Coronary artery (tissue), 2 donors: ENCODE measurements at regions not wholly inside any gene's neighbourhood (a gene's known extent, or its start where the extent isn't known, plus 50 kb on each side); places are given as distances from the start of the nearest gene placed in this dataset.

Experiments used
- DNase-seq: peaks from one replicate; pipeline ENCODE4 v3.0.0-alpha.2; 2017; ENCODE audit warnings: low spot score
- H3K27ac ChIP-seq, 2 donors: fragments of 200-600 bp; sonication (generic); one replicate each; pipeline ENCODE4 v1.5.1; 2016 to 2019
- H3K4me3 ChIP-seq: fragments of 200-600 bp; sonication (generic); 2 replicates; pipeline ENCODE4 v1.5.1; 2016; ENCODE audit warnings: mild to moderate bottlenecking, moderate library complexity
- TF ChIP-seq, protein P1 (sequence below): fragments of 200-600 bp; sonication (generic); IDR thresholded peaks from one replicate; pipeline ENCODE4 v1.5.1; 2019; ENCODE audit warnings: antibody characterized with exemption

DNA sequence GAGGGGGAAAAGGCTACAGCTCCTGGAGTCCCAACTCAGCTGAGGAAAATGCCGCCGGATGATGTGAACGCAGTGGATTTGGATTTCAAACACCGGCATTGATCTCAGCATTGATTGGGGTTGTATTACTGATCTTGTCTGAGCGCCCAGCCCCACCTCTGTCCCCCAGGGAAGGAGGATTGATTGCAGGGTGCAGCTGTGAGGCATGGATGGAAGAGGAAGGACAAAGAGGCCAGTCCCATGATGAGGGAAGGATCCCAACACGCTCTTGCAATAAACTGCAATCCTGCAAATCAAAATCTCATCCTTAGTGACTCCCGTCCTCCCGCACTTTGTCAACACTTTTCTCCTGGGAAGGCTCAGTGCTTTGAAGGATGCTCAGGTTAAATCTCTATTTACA, 242.3 kb upstream of the PROX1 start:
- H3K27ac ChIP-seq: no peak overlapping the region
- DNase-seq: no peak
- TF ChIP-seq, protein P1, sequence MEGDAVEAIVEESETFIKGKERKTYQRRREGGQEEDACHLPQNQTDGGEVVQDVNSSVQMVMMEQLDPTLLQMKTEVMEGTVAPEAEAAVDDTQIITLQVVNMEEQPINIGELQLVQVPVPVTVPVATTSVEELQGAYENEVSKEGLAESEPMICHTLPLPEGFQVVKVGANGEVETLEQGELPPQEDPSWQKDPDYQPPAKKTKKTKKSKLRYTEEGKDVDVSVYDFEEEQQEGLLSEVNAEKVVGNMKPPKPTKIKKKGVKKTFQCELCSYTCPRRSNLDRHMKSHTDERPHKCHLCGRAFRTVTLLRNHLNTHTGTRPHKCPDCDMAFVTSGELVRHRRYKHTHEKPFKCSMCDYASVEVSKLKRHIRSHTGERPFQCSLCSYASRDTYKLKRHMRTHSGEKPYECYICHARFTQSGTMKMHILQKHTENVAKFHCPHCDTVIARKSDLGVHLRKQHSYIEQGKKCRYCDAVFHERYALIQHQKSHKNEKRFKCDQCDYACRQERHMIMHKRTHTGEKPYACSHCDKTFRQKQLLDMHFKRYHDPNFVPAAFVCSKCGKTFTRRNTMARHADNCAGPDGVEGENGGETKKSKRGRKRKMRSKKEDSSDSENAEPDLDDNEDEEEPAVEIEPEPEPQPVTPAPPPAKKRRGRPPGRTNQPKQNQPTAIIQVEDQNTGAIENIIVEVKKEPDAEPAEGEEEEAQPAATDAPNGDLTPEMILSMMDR: no peak
- H3K4me3 ChIP-seq: no peak overlapping the region

DNA sequence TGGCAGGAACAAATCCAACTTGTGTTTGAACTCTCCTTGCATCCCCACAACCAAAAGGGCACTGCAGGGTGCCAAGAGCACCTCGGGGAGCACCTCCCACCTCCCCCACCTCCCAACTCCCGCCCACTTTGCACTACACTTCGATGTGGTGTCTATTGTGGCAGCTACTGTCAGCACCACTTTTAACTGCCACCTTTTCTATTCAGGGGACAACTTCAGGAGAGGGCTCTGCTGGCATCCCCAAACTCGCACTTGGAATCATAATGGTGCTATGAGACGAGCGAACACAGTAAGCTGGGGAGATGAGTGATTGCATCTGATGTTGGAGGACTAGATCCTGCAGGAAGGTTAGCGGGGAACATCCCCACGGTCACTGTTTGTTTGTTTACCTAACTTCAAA, 238.2 kb upstream of the PROX1 start:
- H3K4me3 ChIP-seq: no peak overlapping the region
- TF ChIP-seq, protein P1: no peak
- no peak overlapping the region for H3K27ac ChIP-seq
- no peak for DNase-seq

DNA sequence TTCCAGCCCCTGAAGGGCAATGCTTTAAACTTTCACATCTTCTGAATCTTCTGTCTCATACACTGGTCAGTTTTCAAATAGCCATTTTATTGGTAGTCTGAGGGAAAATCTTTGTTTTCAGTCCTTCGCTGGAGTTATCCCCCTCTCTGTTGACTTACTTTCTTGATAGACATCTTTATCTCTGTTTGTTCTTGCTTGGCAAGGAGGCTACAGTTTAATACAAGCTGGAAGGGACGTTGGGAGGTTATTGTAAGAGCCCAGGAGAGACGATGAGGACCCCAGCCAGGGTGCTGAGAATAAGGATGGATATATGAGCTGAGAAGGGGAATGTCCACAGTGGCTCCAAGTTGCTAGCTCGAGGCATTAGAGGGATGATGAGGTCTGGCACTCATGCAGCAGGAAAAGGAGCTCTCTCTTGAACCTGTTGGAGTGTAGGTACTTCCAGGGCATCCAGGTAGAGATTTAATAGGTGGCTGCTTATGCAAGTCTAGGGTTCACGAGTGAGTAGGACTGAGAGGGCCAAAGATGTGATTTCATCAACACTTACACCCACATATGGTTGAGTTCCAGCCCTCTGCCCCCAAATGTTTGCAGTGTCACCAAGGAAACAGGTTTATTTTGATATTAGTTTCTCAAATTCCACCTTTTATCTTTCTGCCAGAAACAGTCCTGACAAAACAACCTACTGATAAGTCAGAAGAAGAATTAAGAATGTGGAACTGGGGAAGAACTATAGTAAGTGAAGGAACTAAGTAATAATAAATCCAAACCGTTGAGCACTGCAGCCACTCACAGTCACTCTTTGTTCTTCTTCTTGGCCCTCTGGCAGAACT, 237.3 kb upstream of the PROX1 start:
- DNase-seq: no peak
- TF ChIP-seq, protein P1: no peak
- H3K27ac ChIP-seq: no peak overlapping the region
- H3K4me3 ChIP-seq: no peak overlapping the region

DNA sequence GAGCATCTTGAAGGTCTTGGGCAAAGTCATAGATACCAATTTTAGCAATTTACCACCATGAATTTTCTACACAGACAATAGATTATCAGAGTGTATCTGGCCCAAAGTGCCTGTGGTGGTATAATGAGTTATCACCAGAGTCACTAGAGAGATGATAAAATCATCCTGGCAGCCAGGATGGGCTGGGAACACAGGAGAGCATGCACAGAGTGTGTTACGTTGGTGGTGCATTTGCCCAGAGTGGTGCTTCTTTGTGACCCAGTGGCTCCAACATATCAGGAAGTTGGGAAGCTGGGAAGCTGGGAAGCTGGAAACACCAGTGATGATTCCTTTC, 236.7 kb upstream of the PROX1 start:
- H3K27ac ChIP-seq: no peak overlapping the region
- no peak for DNase-seq
- TF ChIP-seq, protein P1: no peak
- no peak overlapping the region for H3K4me3 ChIP-seq

DNA sequence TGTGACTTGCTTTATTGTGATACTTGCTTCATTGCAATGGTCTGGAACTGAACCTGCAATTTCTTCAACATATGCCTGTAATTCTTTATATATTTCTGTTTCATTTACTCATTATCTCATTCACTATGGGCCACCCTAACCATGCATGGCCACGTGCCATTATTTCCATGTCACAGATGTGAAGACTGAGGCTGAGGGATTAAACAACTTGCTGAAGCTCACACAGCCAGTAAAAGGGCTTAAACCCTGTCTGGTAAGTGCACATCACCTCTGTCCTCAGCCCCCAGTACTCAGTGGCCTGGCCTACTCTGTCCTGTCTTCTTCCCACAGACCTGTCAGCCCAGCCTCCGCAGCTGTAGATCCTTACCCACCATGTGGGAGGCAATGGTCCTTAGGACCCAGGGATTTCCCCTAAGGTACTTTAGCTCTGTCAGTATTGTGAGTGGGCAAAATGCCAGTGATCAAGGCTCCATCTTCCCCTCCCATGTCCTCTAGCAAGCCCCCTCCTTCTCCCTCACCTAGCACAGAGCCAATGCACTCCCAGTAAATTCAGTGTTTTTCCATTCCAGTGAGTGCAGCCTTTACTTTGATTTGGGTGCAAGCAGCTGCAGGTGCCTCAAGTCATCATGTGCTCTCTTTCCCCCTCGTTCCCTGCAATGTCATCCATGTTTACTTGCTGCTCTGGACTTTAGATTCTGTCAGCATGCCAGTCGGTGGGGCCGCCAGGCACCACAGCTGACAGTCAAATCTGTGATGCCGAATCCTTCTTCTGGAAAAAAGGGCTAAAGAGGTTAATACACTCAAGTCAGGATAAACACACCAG, 228.2 kb upstream of the PROX1 start:
- DNase-seq: no peak

DNA sequence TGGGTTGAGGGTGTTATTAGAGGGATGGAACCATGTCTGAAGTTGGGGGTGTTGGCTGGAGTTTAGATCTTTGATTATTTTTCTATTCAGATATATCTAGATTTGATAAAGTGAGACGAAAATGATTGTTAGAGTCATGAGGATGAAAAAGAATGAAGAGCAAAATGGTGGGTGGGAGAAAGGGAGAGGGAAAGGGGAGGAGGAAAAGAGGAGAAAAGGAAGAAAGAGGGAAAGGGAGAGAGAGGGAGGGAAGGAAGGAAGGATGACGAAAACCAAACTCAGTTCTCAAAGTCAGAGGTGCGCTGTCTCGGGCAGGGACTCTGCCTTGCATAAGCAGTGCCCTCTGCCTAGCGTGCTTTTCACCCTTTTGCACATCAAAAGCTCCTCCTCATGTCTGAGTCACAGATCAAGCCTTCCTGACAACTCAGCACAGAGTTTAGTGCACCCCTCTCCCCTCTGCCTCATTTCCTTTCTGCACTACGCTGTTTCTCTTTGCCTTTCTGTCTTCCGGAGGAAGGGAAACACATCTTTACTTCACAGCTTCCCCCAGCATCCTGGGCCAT, 225.8 kb upstream of the PROX1 start:
- TF ChIP-seq, protein P1: no peak
- Histone ChIP-seq H3K27ac (no peak overlapping the region), H3K4me3 (no peak overlapping the region)
- DNase-seq: no peak

More for the DNA sequence above, 228.2 kb upstream of the PROX1 start:
- H3K4me3 ChIP-seq: no peak overlapping the region
- TF ChIP-seq, protein P1: no peak
- H3K27ac ChIP-seq: no peak overlapping the region
